ENCODE measurements at regions not wholly inside any gene's neighbourhood (a gene's known extent, or its start where the extent isn't known, plus 50 kb on each side); places are given as distances from the start of the nearest gene placed in this dataset.

- Histone ChIP-seq H3K4me3 (ENCODE audit: severe bottlenecking) (no peak overlapping the region), H3K27me3 (ENCODE audit: insufficient read depth, poor library complexity, severe bottlenecking) (no peaks in the 10 kb centered on the region), H3K27ac (ENCODE audit: poor library complexity, severe bottlenecking) (no peak overlapping the region), H3K9me3 (ENCODE audit: severe bottlenecking) (no peaks in the 10 kb centered on the region), H3K36me3 (ENCODE audit: low read depth) (no peaks in the 10 kb centered on the region), H3K4me1 (ENCODE audit: insufficient read depth, poor library complexity, severe bottlenecking) (peaks cover 32% of the 10 kb centered on the region)
- TF ChIP-seq CTCF (IDR thresholded peaks at IDR 0.05; ENCODE audit: poor library complexity, severe bottlenecking) = no peak
- DNase-seq (ENCODE audit: low spot score) (no peak), ATAC-seq (ENCODE audit: low read depth) (no peak)
Observed at GRCh38 chr3:64341296-64341695, 116.0 kb upstream of the PRICKLE2 start.

DNA sequence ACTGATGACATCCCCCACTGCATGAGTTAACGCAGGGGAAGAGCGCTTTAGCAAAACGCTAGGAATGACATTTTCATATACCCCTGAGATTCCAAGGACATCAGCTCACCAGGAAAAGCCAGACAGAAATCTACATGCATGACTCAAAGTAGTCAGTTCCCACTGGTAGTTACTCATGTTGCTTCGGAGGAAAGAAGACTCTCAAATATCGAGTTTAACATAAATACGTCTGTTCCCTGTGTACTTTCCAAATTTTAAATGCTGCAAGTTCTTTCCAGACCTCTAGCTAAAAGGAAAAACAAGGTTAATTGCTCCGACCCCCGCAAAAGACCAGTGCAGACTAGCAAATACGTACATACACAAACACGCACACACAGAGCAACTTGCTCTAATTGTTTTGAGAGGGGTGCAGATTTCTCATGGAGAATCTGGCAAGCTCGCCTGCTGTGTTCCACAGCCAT lies 115.4 kb upstream of the PRICKLE2 start:
- no peaks in the 10 kb centered on the region for H3K36me3 ChIP-seq (ENCODE audit: low read depth)
- DNase-seq (ENCODE audit: low spot score) (no peak), ATAC-seq (ENCODE audit: low read depth) (no peak)
- H3K27ac ChIP-seq (ENCODE audit: poor library complexity, severe bottlenecking) = no peak overlapping the region
- TF ChIP-seq CTCF (IDR thresholded peaks at IDR 0.05; ENCODE audit: poor library complexity, severe bottlenecking) = no peak
- peaks cover 32% of the 10 kb centered on the region for H3K4me1 ChIP-seq (ENCODE audit: insufficient read depth, poor library complexity, severe bottlenecking)
- no peaks in the 10 kb centered on the region for H3K9me3 ChIP-seq (ENCODE audit: severe bottlenecking)
- no peaks in the 10 kb centered on the region for H3K27me3 ChIP-seq (ENCODE audit: insufficient read depth, poor library complexity, severe bottlenecking)
- H3K4me3 ChIP-seq (ENCODE audit: severe bottlenecking) = no peak overlapping the region

DNA sequence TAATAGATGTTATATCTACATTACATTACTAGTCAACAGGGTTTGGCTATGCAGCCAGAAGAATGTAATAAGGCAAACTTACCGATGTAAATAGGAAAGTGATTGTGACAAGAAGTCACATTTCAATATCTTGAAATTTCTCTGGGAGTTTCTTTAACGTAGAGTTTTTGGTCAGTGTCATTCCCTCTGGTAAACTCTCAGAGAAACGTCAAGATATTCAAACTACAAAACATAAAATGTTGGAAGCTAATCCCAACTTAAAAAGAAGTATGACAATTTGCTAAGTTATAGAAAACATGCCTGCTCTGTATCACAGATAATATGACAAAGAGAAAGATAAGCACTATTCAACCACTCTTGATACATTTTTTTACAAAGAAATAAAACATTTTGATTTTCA lies 111.2 kb upstream of the PRICKLE2 start:
- DNase-seq (ENCODE audit: low spot score) = no peak
- no peaks in the 10 kb centered on the region for H3K9me3 ChIP-seq (ENCODE audit: severe bottlenecking)
- H3K4me1 ChIP-seq (ENCODE audit: insufficient read depth, poor library complexity, severe bottlenecking) = no peaks in the 10 kb centered on the region
- no peak overlapping the region for H3K27ac ChIP-seq (ENCODE audit: poor library complexity, severe bottlenecking)
- no peak for ATAC-seq (ENCODE audit: low read depth)
- H3K4me3 ChIP-seq (ENCODE audit: severe bottlenecking) = no peak overlapping the region
- no peak for TF ChIP-seq CTCF (IDR thresholded peaks at IDR 0.05; ENCODE audit: poor library complexity, severe bottlenecking)
- H3K36me3 ChIP-seq (ENCODE audit: low read depth) = no peaks in the 10 kb centered on the region
- H3K27me3 ChIP-seq (ENCODE audit: insufficient read depth, poor library complexity, severe bottlenecking) = no peaks in the 10 kb centered on the region

GRCh38 chr3:64332459-64333350 lies 107.4 kb upstream of the PRICKLE2 start:
- no peak for TF ChIP-seq CTCF (IDR thresholded peaks at IDR 0.05; ENCODE audit: poor library complexity, severe bottlenecking)
- ATAC-seq (ENCODE audit: low read depth) = no peak
- no peaks in the 10 kb centered on the region for H3K9me3 ChIP-seq (ENCODE audit: severe bottlenecking)
- DNase-seq (ENCODE audit: low spot score) = no peak
- no peak overlapping the region for H3K4me3 ChIP-seq (ENCODE audit: severe bottlenecking)
- H3K4me1 ChIP-seq (ENCODE audit: insufficient read depth, poor library complexity, severe bottlenecking) = no peaks in the 10 kb centered on the region
- no peaks in the 10 kb centered on the region for H3K36me3 ChIP-seq (ENCODE audit: low read depth)
- H3K27ac ChIP-seq (ENCODE audit: poor library complexity, severe bottlenecking) = no peak overlapping the region
- H3K27me3 ChIP-seq (ENCODE audit: insufficient read depth, poor library complexity, severe bottlenecking) = no peaks in the 10 kb centered on the region

DNA sequence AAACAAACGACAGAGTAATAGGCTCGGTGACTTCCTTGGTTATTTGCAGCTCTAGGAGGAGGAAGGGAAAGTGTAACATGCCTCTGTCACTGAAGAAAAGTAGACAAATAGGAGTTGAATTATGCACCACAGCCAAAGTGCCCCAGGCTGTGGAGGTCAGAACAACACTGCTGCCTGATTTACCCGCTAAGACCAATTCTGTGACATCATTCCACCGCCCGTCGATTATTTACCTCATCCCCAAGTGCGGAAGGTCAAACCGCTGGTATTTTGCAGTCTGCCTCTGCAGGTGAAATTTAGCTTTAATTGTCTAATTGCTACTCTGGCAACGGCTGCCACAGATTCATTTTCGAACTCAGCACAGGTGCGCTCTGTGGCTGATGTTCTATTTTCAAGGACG lies 106.3 kb upstream of the PRICKLE2 start:
- ATAC-seq (ENCODE audit: low read depth) (no peak), DNase-seq (ENCODE audit: low spot score) (no peak)
- no peaks in the 10 kb centered on the region for H3K4me1 ChIP-seq (ENCODE audit: insufficient read depth, poor library complexity, severe bottlenecking)
- no peaks in the 10 kb centered on the region for H3K36me3 ChIP-seq (ENCODE audit: low read depth)
- no peaks in the 10 kb centered on the region for H3K9me3 ChIP-seq (ENCODE audit: severe bottlenecking)
- H3K4me3 ChIP-seq (ENCODE audit: severe bottlenecking) = no peak overlapping the region
- no peaks in the 10 kb centered on the region for H3K27me3 ChIP-seq (ENCODE audit: insufficient read depth, poor library complexity, severe bottlenecking)
- TF ChIP-seq CTCF (IDR thresholded peaks at IDR 0.05; ENCODE audit: poor library complexity, severe bottlenecking) = no peak
- H3K27ac ChIP-seq (ENCODE audit: poor library complexity, severe bottlenecking) = no peak overlapping the region
